A549 (cell line): ENCODE measurements at regions not wholly inside any gene's neighbourhood (a gene's known extent, or its start where the extent isn't known, plus 50 kb on each side); places are given as distances from the start of the nearest gene placed in this dataset.
"Not testable (repeated sequence)": the region's sequence is repeated elsewhere in the genome, so short reads cannot be mapped to it uniquely, and the experiment has no call there.

Source experiments
- CTCF ChIP-seq: fragments of >200 bp; sonication (Bioruptor Twin); formaldehyde crosslinking; IDR thresholded peaks from 3 replicates; pipeline ENCODE4 v1.5.1; 2016
- FOSL2 ChIP-seq, 2 experiments: fragments of 450-650 bp in 1 of 2; fragments of >200 bp in 1 of 2; sonication (Bioruptor Twin) in 1 of 2; formaldehyde crosslinking; IDR thresholded peaks; 2 replicates each; pipeline versions ENCODE4 v1.5.0 to v1.6.1; 2016 to 2020; ENCODE audit warnings: mild to moderate bottlenecking in 1 of 2, moderate library complexity in 1 of 2
- MAFK ChIP-seq: fragments of 450-650 bp; IDR thresholded peaks from 2 replicates; pipeline ENCODE4 v1.6.1; 2014; ENCODE audit not compliant: partially characterized antibody
- POLR2A ChIP-seq: IDR thresholded peaks from 2 replicates; pipeline ENCODE4 v1.6.1; 2012; ENCODE audit warnings: mild to moderate bottlenecking, low read length
- RAD21 ChIP-seq, 2 experiments: fragments of >200 bp in 1 of 2; sonication (Bioruptor Twin) in 1 of 2; formaldehyde crosslinking in 1 of 2; IDR thresholded peaks in 1 of 2; conservative IDR thresholded peaks in 1 of 2; 2 replicates in 1 of 2; 3 replicates in 1 of 2; pipeline ENCODE4 v1.6.1; 2012 to 2018; ENCODE audit warnings: inconsistent platforms in 1 of 2
- REST ChIP-seq: fragments of 200-600 bp; sonication (generic); IDR thresholded peaks from 2 replicates; pipeline ENCODE4 v1.6.1; 2016; ENCODE audit warnings: antibody characterized with exemption, mild to moderate bottlenecking, moderate library complexity
- SMC3 ChIP-seq: fragments of >200 bp; sonication (Bioruptor Twin); formaldehyde crosslinking; IDR thresholded peaks from 3 replicates; pipeline ENCODE4 v1.6.1; 2018; ENCODE audit warnings: inconsistent platforms
- ZC3H11A ChIP-seq: fragments of 450-650 bp; IDR thresholded peaks from 2 replicates; pipeline ENCODE4 v1.6.1; 2014; ENCODE audit warnings: antibody characterized with exemption, mild to moderate bottlenecking

DNA sequence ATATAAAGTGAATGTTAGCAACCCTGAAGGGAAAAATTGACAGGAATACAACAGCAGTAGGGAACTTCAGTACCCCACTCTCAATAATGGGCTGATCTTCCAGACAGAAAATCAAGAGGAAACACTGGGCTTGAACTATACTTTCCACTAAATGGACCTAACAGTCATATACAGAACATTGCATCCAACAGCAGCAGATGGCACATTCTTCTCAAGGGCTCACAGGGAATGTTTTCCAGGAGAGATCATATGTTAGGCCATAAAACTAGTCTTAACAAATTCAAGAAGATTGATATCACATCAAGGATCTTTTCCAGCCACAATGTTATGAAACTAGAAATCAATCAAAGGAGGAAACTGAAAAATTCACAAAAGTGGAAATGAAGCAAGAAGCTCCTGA lies 252.1 kb downstream of the GADD45G start:
- not testable (repeated sequence) for TF ChIP-seq SMC3; CTCF; POLR2A; REST; MAFK; ZC3H11A; FOSL2 (IDR thresholded peaks at IDR 0.05); FOSL2 (CRISPR knock-in tag; IDR thresholded peaks at IDR 0.05); RAD21 (conservative IDR thresholded peaks at IDR 0.05 in 1 of 2, IDR thresholded peaks at IDR 0.05 in 1 of 2)
